Hepatocyte (in vitro differentiated cells): ENCODE measurements at regions not wholly inside any gene's neighbourhood (a gene's known extent, or its start where the extent isn't known, plus 50 kb on each side); places are given as distances from the start of the nearest gene placed in this dataset.
A peak's percentile ranks its signal among the peaks of the same experiment; 100 is the strongest.

Experiments
- DNase-seq: peaks from one replicate; pipeline ENCODE4 v3.0.0-alpha.2; 2016; ENCODE audit warnings: low spot score
- H2AFZ ChIP-seq: fragments of 200-600 bp; sonication (generic); 2 replicates; pipeline ENCODE4 v1.6.0; 2016; ENCODE audit warnings: antibody characterized with exemption, mild to moderate bottlenecking
- H3K27ac ChIP-seq: fragments of 200-600 bp; sonication (generic); 2 replicates; pipeline ENCODE4 v1.5.1; 2016; ENCODE audit warnings: mild to moderate bottlenecking
- H3K27me3 ChIP-seq: fragments of 200-600 bp; sonication (generic); 2 replicates; pipeline ENCODE4 v1.6.1; 2016
- H3K36me3 ChIP-seq: fragments of 200-600 bp; sonication (generic); replicated peaks from 2 replicates; pipeline ENCODE4 v1.5.1; 2016; ENCODE audit warnings: low read depth; ENCODE audit not compliant: insufficient read depth
- H3K4me1 ChIP-seq: fragments of 200-600 bp; sonication (generic); 2 replicates; pipeline ENCODE4 v1.5.1; 2016; ENCODE audit warnings: mild to moderate bottlenecking, moderate library complexity; ENCODE audit not compliant: insufficient read depth
- H3K4me2 ChIP-seq: fragments of 200-600 bp; sonication (generic); 2 replicates; pipeline ENCODE4 v1.6.0; 2016
- H3K4me3 ChIP-seq: fragments of 200-600 bp; sonication (generic); 2 replicates; pipeline ENCODE4 v1.5.1; 2016; ENCODE audit warnings: mild to moderate bottlenecking
- H3K79me2 ChIP-seq: fragments of 200-600 bp; sonication (generic); 2 replicates; pipeline ENCODE4 v1.6.0; 2017; ENCODE audit warnings: mild to moderate bottlenecking
- H3K9me2 ChIP-seq: fragments of 200-600 bp; sonication (generic); replicated peaks from 2 replicates; pipeline ENCODE4 v1.6.0; 2017; ENCODE audit warnings: mild to moderate bottlenecking; ENCODE audit not compliant: insufficient read depth
- H3K9me3 ChIP-seq: fragments of 200-600 bp; sonication (generic); 2 replicates; pipeline ENCODE4 v1.5.1; 2016; ENCODE audit warnings: low read depth, mild to moderate bottlenecking
- H4K20me1 ChIP-seq: fragments of 200-600 bp; sonication (generic); 2 replicates; pipeline ENCODE4 v1.6.0; 2016; ENCODE audit warnings: mild to moderate bottlenecking; ENCODE audit not compliant: insufficient read depth, poor library complexity, severe bottlenecking
- CTCF ChIP-seq: fragments of 200-600 bp; sonication (generic); IDR thresholded peaks from 2 replicates; pipeline ENCODE4 v1.5.1; 2016; ENCODE audit warnings: antibody characterized with exemption, mild to moderate bottlenecking; ENCODE audit not compliant: poor library complexity
- EZH2 ChIP-seq: fragments of 200-600 bp; sonication (generic); IDR thresholded peaks from 2 replicates; pipeline ENCODE4 v1.6.1; 2016; ENCODE audit warnings: antibody characterized with exemption, mild to moderate bottlenecking, borderline replicate concordance
- EZH2phosphoT487 ChIP-seq: fragments of 200-600 bp; sonication (generic); IDR thresholded peaks from one replicate; pipeline ENCODE4 v1.6.1; 2018; ENCODE audit warnings: antibody characterized with exemption, mild to moderate bottlenecking, low read depth, moderate library complexity; ENCODE audit not compliant: unreplicated experiment, severe bottlenecking
- WGBS: methylation state at CpG from one replicate; pipeline ENCODE4 v1.1.6; 2016; ENCODE audit warnings: low lambda C conversion rate; ENCODE audit errors: missing lambda C conversion rate; 5-methylcytosine and 5-hydroxymethylcytosine counted together

DNA sequence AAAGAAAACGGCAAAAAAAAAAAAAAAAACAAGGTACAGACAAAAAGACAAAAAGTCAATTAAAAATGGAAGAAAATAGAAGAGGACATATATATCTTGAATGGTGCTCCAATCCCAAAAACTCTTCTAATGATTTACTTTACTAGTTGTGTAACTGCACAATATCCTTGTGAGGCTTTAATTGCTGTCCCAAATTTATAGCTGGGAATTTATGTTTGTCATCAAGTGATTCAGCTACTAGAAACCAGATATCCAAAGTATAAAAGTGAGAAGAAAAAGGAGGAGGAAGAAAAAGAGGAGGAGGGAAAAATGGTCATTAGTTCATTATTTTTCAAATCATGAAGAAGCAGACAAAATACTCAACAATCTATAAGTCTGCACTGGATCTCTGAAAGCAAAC is 150.8 kb upstream of the ARPP21 start:
- no peak overlapping the region for H3K4me3 ChIP-seq
- 94% methylated on average over 1 of the region's 1 CpG for WGBS
- no peak for TF ChIP-seq CTCF
- no peak for TF ChIP-seq EZH2phosphoT487
- TF ChIP-seq EZH2: no peak

DNA sequence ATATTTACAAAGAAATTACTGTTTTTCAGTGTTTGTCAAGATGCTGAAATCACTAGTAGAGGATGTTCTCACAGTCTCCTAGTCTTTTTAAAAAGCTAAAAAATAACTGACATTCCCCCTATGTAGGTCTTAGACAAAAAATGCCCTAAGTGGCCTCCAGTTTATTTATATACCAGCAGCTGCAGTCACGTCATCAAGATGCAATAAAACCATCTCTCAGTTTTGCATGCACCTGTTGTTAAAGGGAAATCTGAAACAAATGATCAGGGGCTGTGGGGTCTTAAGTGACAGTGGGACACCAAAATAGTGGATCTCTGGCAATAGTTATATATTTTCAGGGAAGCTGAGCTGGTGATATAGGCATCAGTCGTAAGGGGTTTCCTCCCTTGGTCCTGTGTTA is 146.5 kb upstream of the ARPP21 start:
- Histone ChIP-seq H3K4me2 (no peak overlapping the region), H3K36me3 (no peaks in the 10 kb centered on the region), H3K4me3 (no peak overlapping the region), H3K9me3 (no peaks in the 10 kb centered on the region), H3K4me1 (no peaks in the 10 kb centered on the region), H3K27ac (no peak overlapping the region), H3K27me3 (no peaks in the 10 kb centered on the region), H2AFZ (no peak overlapping the region), H3K79me2 (no peaks in the 10 kb centered on the region), H3K9me2 (no peaks in the 10 kb centered on the region), H4K20me1 (no peaks in the 10 kb centered on the region)
- no peak for DNase-seq
- WGBS: 75% methylated on average over 2 of the region's 2 CpGs
- no peak for TF ChIP-seq CTCF

More for the DNA sequence above, 150.8 kb upstream of the ARPP21 start:
- no peaks in the 10 kb centered on the region for H3K9me2 ChIP-seq
- H3K9me3 ChIP-seq: no peaks in the 10 kb centered on the region
- no peaks in the 10 kb centered on the region for H3K36me3 ChIP-seq
- H3K79me2 ChIP-seq: no peaks in the 10 kb centered on the region
- H3K27me3 ChIP-seq: no peaks in the 10 kb centered on the region
- H3K27ac ChIP-seq: no peak overlapping the region
- H3K4me2 ChIP-seq: no peak overlapping the region
- no peak overlapping the region for H2AFZ ChIP-seq
- no peaks in the 10 kb centered on the region for H4K20me1 ChIP-seq
- no peaks in the 10 kb centered on the region for H3K4me1 ChIP-seq
- no peak for DNase-seq

- no peak overlapping the region for H3K4me3 ChIP-seq
- 57% methylated on average over 4 of the region's 4 CpGs for WGBS
- no peaks in the 10 kb centered on the region for H4K20me1 ChIP-seq
- no peaks in the 10 kb centered on the region for H3K79me2 ChIP-seq
- H3K36me3 ChIP-seq: no peaks in the 10 kb centered on the region
- DNase-seq: peak; percentile 10
- H3K4me2 ChIP-seq: no peak overlapping the region
- H2AFZ ChIP-seq: no peak overlapping the region
- H3K27ac ChIP-seq: no peak overlapping the region
- TF ChIP-seq EZH2phosphoT487 (no peak), EZH2 (no peak), CTCF (no peak)
- H3K9me2 ChIP-seq: no peaks in the 10 kb centered on the region
- no peaks in the 10 kb centered on the region for H3K9me3 ChIP-seq
- no peaks in the 10 kb centered on the region for H3K4me1 ChIP-seq
- no peaks in the 10 kb centered on the region for H3K27me3 ChIP-seq
Observed at GRCh38 chr3:35498506-35499210, 140.7 kb upstream of the ARPP21 start.
